MM.1S (cell line): ENCODE measurements at regions not wholly inside any gene's neighbourhood (a gene's known extent, or its start where the extent isn't known, plus 50 kb on each side); places are given as distances from the start of the nearest gene placed in this dataset.

ENCODE experiments used
- CTCF ChIP-seq: fragments of 300-600 bp; sonication (generic); IDR thresholded peaks from 2 replicates; pipeline ENCODE4 v1.5.1; 2016; ENCODE audit warnings: antibody characterized with exemption, low read length, mixed read lengths
- EZH2 ChIP-seq: fragments of 300-600 bp; sonication (generic); optimal IDR thresholded peaks from 2 replicates; pipeline ENCODE3; 2017; ENCODE audit warnings: low read depth, mild to moderate bottlenecking, antibody characterized with exemption, low read length, mixed read lengths
- EZH2phosphoT487 ChIP-seq: fragments of 300-600 bp; sonication (generic); IDR thresholded peaks from 2 replicates; pipeline ENCODE4 v1.6.1; 2018; ENCODE audit warnings: antibody characterized with exemption, low read length

DNA sequence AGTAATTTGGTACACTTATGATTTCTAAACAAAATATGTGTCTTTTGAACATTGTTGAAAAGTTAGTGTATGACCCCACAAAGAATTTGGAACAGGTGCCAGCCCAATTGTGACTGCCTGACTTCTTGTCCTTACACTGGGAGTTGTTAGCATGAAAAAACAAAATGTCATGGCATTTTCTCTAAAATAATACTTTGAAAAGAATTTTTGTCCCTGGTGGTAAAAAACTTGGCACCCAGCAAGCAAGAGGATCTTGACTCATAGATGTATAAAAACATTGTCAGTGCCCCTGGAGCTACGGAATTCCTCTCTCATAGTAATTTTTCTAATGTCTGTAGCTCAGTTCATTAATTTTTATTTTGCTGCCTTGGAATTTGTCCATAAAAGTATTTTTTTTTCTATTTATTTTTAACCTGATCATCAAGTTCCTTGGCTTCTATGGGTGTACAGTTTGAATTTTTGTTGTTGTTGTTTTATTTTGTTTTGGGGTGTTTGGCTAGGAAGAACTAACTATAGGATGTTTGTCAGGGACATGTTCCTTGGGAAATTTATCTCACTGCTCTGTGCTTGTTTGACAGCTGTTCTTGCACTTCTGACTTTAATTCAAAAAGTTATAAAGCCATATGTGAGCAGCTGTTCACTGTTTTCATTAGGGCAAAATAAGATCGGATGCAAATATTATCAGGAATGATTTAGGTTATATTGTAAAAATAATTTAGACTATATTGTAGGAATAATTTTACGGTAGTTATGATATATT, 95.4 kb upstream of the NUDT6 start:
- no peak for TF ChIP-seq CTCF
- no peak for TF ChIP-seq EZH2
- TF ChIP-seq EZH2phosphoT487, result no peak
